Astrocyte of the cerebellum (primary cell): ENCODE measurements at regions not wholly inside any gene's neighbourhood (a gene's known extent, or its start where the extent isn't known, plus 50 kb on each side); places are given as distances from the start of the nearest gene placed in this dataset.

ENCODE experiments used
- DNase-seq: peaks from one replicate; pipeline ENCODE4 v3.0.0-alpha.2; 2011; ENCODE audit warnings: low read depth
- H3K4me3 ChIP-seq: 2 replicates; pipeline ENCODE4 v1.5.1; 2011; ENCODE audit warnings: mild to moderate bottlenecking, low read depth, low read length, moderate library complexity
- CTCF ChIP-seq: IDR thresholded peaks from 2 replicates; pipeline ENCODE4 v1.5.1; 2012; ENCODE audit warnings: low read length, low read depth, moderate library complexity, mild to moderate bottlenecking; ENCODE audit errors: missing control alignments
- in situ Hi-C: cut with HindIII; loops from 2 replicates; pipeline ENCODE4 v1.10.0; 2017; ENCODE audit warnings: low sequenced_read_pairs

DNA sequence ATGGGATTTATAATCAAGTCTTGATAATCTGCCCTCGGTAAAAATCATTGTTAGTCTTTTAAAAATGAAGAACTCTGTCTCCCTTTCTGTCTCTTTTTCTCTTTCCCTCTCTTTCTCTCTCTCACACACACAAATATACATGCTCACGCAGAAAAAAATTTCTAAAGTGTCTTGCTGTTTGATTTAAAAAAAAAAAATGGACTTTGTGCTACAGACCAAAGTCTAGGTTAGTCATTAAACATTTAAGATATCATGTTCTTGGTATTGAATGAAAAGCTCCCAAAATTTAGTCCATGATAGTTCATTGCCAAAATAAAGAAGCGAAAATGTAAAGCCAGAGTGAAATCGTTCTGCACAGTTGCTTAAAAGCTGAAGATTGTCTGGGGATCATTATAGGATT lies 665.8 kb downstream of the SORCS1 start:
- in situ Hi-C loops: no loop called here

DNA sequence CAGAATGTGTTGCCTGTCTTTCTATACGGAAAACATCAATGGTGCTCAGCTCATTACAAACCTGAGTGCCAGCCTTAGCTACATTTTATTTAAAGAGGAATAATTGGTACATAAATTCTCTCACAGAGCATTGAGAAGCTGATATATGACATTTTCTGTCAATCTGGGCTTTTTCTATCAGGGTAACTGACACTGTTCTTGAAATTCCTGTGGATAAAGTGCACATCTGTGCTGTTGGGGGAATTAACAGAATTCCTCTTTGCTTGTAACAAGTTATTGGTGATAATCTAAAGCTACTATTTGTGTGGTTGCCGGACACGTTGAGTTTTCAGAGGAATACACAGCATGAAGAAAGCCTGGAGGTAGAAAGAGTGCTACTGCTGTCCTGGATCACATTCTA lies 668.6 kb downstream of the SORCS1 start:
- TF ChIP-seq CTCF: no peak
- no peak overlapping the region for H3K4me3 ChIP-seq
- no peak for DNase-seq
- in situ Hi-C loops: no loop called here

More for the DNA sequence above, 665.8 kb downstream of the SORCS1 start:
- H3K4me3 ChIP-seq: no peak overlapping the region
- DNase-seq: no peak
- TF ChIP-seq CTCF: no peak

DNA sequence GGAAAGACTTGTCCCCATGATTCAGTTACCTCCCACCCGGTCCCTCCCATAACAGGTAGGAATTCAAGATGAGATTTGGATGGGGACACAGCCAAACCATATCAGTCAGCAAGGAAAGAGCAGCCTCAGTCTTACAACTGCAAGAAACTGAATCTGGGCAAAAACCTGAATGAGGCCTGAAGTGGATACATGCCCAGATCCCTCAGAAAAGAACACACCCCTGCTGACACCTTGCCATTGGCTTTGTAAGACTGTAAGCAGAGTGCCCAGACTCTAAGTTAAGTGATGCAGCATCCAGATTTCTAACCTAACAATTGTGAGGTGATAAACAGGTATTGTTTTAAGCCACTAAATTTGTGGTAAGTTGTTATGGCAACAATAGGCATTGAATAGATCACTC lies 670.8 kb downstream of the SORCS1 start:
- in situ Hi-C loops: no loop called here
- DNase-seq: no peak
- no peak overlapping the region for H3K4me3 ChIP-seq
- no peak for TF ChIP-seq CTCF

DNA sequence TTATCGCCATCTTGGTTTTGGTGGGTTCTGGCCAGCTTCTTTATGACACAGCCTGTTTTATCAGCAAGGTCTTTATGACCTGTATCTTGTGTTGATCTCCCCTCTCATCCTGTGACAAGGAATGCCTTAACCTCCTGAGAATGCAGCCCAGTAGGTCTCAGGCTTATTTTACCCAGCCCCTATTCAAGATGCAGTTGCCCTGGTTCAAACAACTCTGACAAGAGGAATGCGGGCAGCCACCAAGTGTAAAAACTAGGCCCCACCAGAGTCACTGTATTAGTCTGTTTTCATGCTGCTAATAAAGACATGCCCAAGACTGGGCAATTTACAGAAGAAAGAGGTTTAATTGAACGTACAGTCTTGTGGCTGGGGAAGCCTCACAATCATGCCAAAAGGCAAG lies 671.3 kb downstream of the SORCS1 start:
- in situ Hi-C loops: no loop called here
- H3K4me3 ChIP-seq: no peak overlapping the region
- DNase-seq: no peak
- no peak for TF ChIP-seq CTCF

DNA sequence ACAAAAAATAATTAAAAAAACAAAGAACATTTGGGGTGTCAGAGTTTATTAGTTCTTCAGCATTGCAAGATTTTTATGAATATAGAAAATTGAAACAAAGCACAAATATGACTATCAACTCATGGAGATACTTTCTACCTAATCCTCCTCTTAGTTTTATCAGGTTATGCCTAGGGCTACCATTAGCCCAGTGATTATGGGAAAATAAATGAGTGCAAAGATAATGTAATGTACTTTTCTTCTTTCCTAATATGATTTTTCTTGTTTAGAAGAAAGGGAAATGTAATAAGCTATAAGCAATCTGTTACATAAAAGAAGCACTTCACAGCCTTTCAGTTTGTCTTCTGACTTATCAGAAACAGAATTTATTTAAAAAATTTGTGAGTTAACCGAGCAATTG lies 676.8 kb downstream of the SORCS1 start:
- no peak for TF ChIP-seq CTCF
- DNase-seq: no peak
- in situ Hi-C loops: no loop called here
- no peak overlapping the region for H3K4me3 ChIP-seq

GRCh38 chr10:106481598-106482275 lies 682.8 kb downstream of the SORCS1 start:
- in situ Hi-C loops: no loop called here
- TF ChIP-seq CTCF: no peak
- DNase-seq: no peak
- no peak overlapping the region for H3K4me3 ChIP-seq
